Keratinocyte (primary cell): ENCODE measurements at regions not wholly inside any gene's neighbourhood (a gene's known extent, or its start where the extent isn't known, plus 50 kb on each side); places are given as distances from the start of the nearest gene placed in this dataset.

Source experiments
- EZH2 ChIP-seq: IDR thresholded peaks from one replicate; pipeline ENCODE4 v1.6.1; 2012; ENCODE audit warnings: inconsistent platforms, mild to moderate bottlenecking, low read length, moderate library complexity
- TF ChIP-seq, protein P1 (sequence below), 3 experiments: IDR thresholded peaks in 1 of 3; conservative IDR thresholded peaks in 1 of 3; optimal IDR thresholded peaks in 1 of 3; 2 replicates in 2 of 3; 3 replicates in 1 of 3; pipeline versions ENCODE3 to v1.5.1; 2011; ENCODE audit warnings: low read length in 3 of 3, mild to moderate bottlenecking in 3 of 3, moderate library complexity in 2 of 3, control low read depth in 1 of 3, inconsistent platforms in 1 of 3; ENCODE audit not compliant: insufficient read depth in 2 of 3; ENCODE audit errors: extremely low read depth in 1 of 3

DNA sequence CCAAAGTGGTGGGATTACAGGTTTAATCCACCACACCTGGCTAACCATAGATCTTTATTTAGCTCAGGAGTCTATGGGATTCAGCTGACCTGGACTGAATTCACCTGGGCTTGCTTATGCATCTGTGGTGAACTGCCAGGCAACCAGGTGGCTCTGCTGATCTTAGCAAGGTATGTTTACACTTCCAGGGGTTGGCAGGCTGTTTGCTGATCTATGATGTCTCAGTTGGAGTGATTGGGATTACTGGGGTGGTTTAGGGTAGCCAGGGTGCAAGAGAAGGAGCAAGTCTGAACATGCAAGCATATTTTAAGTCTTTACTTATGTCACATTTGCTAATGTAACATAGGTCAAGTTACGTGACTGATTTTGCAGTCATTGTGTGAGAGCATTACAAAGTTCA, 63.6 kb upstream of the JAK2 start:
- TF ChIP-seq, protein P1, sequence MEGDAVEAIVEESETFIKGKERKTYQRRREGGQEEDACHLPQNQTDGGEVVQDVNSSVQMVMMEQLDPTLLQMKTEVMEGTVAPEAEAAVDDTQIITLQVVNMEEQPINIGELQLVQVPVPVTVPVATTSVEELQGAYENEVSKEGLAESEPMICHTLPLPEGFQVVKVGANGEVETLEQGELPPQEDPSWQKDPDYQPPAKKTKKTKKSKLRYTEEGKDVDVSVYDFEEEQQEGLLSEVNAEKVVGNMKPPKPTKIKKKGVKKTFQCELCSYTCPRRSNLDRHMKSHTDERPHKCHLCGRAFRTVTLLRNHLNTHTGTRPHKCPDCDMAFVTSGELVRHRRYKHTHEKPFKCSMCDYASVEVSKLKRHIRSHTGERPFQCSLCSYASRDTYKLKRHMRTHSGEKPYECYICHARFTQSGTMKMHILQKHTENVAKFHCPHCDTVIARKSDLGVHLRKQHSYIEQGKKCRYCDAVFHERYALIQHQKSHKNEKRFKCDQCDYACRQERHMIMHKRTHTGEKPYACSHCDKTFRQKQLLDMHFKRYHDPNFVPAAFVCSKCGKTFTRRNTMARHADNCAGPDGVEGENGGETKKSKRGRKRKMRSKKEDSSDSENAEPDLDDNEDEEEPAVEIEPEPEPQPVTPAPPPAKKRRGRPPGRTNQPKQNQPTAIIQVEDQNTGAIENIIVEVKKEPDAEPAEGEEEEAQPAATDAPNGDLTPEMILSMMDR (optimal IDR thresholded peaks at IDR 0.05 in 1 of 3, IDR thresholded peaks at IDR 0.05 in 1 of 3, conservative IDR thresholded peaks at IDR 0.05 in 1 of 3; ENCODE audit: extremely low read depth in 1 of 3, insufficient read depth in 2 of 3, low read length in 3 of 3): no peak
- TF ChIP-seq EZH2: no peak
